Pulmonary artery endothelial cell (primary cell): ENCODE measurements at regions not wholly inside any gene's neighbourhood (a gene's known extent, or its start where the extent isn't known, plus 50 kb on each side); places are given as distances from the start of the nearest gene placed in this dataset.
"Not testable (repeated sequence)": the region's sequence is repeated elsewhere in the genome, so short reads cannot be mapped to it uniquely, and the experiment has no call there.

Experiments
- DNase-seq: peaks from one replicate; pipeline ENCODE4 v3.0.0-alpha.2; 2011; ENCODE audit warnings: low read depth, low spot score

DNA sequence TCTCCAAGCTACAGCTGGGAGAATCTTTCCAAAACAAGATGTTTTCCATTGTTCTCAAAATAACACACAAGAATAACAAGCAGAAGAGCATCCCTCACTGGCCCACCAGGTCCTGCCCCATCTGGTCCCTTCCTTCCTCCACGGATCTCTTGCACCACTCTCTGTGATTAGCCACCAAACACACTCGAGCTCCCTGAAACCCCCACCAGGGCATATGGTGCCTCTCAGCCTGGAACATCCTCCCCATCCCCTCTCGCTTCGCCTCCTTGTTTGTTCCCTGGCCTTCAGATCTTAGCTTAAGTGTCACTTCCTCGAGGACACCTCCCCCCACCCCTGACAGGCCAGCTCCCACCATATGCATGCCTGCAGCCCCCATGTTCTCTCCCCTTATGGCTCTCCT, 496.6 kb upstream of the PROK2 start:
- DNase-seq, result no peak

- no peak for DNase-seq
These were observed 495.9 kb upstream of the PROK2 start for GRCh38 chr3:72280876-72281275.

DNA sequence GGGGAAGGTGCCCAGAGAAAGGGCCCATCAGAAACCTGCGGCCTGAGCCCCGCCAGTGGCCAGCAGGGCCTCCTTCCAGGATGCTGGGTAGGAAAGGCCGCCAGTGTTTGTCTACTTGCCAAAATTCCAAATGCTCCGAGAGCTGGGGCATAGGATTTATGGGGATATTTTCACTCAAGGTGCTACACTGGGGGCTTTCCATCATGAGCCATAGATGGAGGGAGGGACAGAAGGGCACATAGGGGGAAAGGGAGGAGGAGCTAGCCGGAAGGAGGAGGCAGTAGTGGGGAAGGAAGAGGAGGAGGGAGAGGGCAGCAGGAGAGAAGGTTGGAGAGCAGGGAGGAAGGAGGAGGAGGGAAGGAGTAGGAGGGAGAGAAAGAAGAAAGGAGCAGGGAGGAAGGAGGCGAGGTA, 494.7 kb upstream of the PROK2 start:
- no peak for DNase-seq

GRCh38 chr3:72279068-72279604, 494.2 kb upstream of the PROK2 start:
- DNase-seq, result no peak

DNA sequence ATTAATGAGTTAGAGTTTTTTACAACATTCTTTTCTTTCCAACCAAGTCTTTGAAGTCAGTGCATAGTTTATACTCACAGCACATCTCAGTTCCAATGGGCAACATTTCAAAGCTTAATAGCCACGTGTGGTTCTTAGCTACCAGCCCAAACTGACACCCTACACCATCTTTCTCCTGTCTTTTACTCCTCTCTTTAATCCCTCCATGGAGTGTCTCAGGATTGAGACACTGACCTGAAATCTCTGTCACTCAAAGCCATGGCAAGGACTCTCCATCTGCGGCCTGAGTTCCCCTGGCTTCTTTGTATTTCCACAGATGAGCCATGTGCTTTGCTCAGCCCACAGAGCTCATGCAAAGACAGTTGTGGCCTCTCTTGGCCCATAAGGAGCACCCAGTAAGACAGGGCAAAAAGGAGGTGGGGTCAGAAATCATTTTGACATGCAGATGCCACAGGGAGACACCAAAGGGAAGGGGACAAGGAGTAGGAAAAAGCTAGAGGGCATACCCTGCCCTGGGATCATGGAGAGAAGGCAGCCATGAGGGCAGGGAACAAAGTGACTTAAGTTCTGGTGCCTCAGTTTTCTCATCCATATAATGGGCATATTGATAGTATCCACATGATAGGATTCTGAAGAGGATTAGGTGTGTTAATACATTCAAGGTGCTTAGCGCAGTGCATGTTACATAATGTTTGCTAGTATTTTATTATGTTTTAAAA, 493.6 kb upstream of the PROK2 start:
- no peak for DNase-seq

- DNase-seq, result no peak
These were observed 492.8 kb upstream of the PROK2 start for GRCh38 chr3:72277710-72278109.

DNA sequence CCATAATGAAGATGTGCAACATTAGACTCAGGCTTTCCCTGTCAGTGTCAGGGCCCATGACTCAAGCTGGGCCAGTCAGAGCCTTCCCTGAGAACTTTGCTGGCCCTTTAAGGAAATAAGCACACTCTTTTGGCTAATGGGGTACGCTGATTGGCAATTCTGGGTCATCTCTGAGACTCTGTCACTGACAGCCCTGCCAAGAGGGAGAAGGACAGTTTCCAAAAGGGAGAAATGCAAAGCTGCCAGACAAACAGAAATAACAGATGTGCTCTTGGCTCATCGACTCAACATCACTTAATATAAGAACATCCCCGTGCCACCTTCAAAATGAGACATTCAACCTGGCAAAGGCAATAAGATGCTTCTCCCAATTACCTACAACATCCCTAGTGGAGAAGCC, 491.9 kb upstream of the PROK2 start:
- DNase-seq, result no peak

- DNase-seq, result no peak
These were observed 490.4 kb upstream of the PROK2 start for GRCh38 chr3:72275331-72275751.

GRCh38 chr3:72274493-72275330, 489.8 kb upstream of the PROK2 start:
- DNase-seq, result no peak

GRCh38 chr3:72273615-72274014, 488.7 kb upstream of the PROK2 start:
- DNase-seq, result no peak

GRCh38 chr3:72272356-72272755, 487.4 kb upstream of the PROK2 start:
- no peak for DNase-seq

DNA sequence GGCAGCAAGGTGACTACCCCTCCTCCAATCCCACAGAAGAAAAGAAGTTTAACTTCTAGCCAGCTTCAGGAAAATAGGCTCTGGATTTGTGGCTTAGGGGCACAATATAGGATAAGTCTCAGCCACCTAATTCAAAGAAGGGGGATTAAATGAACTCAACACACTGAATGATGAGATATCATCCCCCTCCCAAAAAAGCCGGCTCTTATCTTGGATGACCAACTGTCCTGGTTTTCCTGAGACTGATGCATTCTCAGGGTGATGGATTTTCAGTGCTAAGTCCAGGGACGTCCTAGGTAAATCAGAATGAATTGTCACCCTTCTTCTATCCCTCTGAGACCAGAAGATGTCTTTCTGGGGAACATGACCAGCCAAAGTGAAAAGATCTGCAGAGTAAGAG, 487.0 kb upstream of the PROK2 start:
- DNase-seq, result no peak

- DNase-seq, result peak; percentile 3
These were observed 486.3 kb upstream of the PROK2 start for GRCh38 chr3:72271216-72271615.

- DNase-seq, result no peak
These were observed 485.8 kb upstream of the PROK2 start for GRCh38 chr3:72270730-72271129.

DNA sequence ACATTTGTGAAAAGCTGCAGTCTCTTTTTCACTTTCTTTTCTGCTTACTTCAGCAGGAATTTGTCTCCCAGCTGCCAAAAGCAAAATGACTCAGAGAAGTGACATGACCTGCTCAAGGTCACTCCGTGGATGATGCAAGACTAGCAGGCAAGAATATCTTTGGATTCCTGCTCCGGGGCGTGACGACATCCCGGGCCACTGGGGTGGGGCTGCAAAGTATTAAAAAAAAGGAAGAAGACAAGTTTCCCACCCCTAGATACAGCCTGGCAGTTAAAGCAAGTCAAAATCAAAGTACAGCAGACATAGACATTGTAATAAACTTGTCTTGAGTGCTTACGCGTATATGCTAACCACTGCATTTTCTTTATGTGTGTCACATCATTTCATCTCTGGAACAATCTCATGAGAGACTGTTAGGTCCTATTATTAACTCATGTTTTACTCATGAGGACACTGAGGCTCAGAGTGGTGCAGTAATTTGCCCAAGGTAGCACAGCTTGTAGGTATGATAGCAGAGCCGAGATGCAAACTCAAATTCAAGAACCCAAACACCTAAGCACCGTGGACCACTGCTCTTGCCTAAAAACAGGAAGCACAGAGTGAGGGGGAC, 485.2 kb upstream of the PROK2 start:
- DNase-seq, result peak; percentile 35

- no peak for DNase-seq
These were observed 484.5 kb upstream of the PROK2 start for GRCh38 chr3:72269475-72269874.

GRCh38 chr3:72266921-72267524, 482.1 kb upstream of the PROK2 start:
- DNase-seq, result not testable (repeated sequence)

DNA sequence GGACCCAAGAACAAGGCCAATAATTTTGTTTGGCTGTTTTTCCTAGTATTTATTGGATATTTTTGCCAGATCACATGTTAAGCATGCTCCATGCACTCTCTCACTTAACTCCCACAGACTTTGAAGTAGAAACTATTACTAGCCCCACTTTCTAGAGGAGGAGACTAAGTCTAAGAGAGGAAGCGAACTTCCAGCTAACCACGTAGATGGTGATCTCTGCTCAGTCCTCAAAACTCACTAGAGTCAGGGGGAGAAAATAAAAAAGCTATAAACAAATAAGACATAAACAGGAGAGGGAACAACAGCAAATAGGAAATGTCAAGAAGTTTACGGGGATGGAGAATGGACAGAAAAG, 481.0 kb upstream of the PROK2 start:
- DNase-seq, result no peak

DNA sequence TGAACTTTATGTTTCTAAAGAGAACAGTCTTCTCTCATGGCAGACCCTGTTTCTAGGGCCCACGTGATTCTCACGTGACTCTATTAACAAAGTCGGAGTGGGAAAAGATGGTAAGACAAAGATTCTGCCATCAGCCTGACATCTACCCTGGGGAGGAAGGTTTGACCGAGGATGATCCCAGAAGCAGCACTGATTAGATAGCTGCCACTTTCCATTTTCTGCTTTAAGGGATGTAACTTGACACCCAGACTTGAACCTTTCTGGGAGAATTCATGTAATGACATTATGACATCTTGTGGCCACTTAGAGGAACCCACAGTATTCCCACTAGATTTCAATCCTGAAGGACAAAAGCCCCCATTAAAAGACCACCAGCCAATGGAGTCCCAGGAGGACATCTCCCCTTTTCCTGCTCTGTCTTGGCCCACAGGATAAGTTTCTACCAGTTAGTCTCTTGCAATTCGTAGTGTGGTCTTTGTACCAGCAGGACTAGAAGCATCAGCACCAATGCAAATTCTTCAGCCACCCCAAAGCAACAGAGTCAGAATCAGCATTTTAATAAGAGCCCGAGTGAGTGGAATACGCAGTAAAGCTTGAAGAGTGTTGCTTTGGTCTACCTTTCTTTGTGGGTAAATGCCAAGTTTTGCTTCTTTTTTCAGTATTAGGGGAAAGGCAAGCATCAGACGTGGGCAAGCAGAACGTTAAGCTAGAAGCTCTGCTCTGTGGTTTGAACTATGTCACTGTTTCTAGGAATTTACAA, 480.5 kb upstream of the PROK2 start:
- no peak for DNase-seq

- no peak for DNase-seq
These were observed 478.5 kb upstream of the PROK2 start for GRCh38 chr3:72263223-72263990.
